SK-N-SH treated with all-trans-retinoic acid at 6 μM for 48 hours (cell line): ENCODE measurements at regions not wholly inside any gene's neighbourhood (a gene's known extent, or its start where the extent isn't known, plus 50 kb on each side); places are given as distances from the start of the nearest gene placed in this dataset.

Experiments
- ARNTL ChIP-seq: fragments of 450-650 bp; formaldehyde crosslinking; IDR thresholded peaks from 2 replicates; pipeline ENCODE4 v1.5.0; 2020; ENCODE audit warnings: low read depth, mild to moderate bottlenecking, moderate library complexity, borderline replicate concordance
- GLIS3 ChIP-seq: fragments of 250-450 bp; sonication (Bioruptor Pico); IDR thresholded peaks from 2 replicates; pipeline ENCODE4 v1.5.0; 2020; ENCODE audit warnings: mild to moderate bottlenecking, moderate library complexity
- PATZ1 ChIP-seq: fragments of 250-450 bp; sonication (Bioruptor Pico); IDR thresholded peaks from 2 replicates; pipeline ENCODE4 v1.8.0; 2020; ENCODE audit warnings: mild to moderate bottlenecking, moderate library complexity, borderline replicate concordance
- RARB ChIP-seq: fragments of 250-450 bp; sonication (Bioruptor Pico); IDR thresholded peaks from 2 replicates; pipeline ENCODE4 v1.8.0; 2021; ENCODE audit warnings: mild to moderate bottlenecking, moderate library complexity
- TOX ChIP-seq: fragments of 250-450 bp; sonication (Bioruptor Pico); IDR thresholded peaks from 2 replicates; pipeline ENCODE4 v1.8.0; 2021; ENCODE audit warnings: mild to moderate bottlenecking, moderate library complexity, borderline replicate concordance
- ZFP30 ChIP-seq: fragments of 450-650 bp; formaldehyde crosslinking; IDR thresholded peaks from 2 replicates; pipeline ENCODE4 v1.5.0; 2022; ENCODE audit warnings: mild to moderate bottlenecking, moderate library complexity

GRCh38 chr3:153897842-153898241, 223.3 kb upstream of the ARHGEF26 start:
- TF ChIP-seq GLIS3 (CRISPR knock-in tag) (no peak), PATZ1 (CRISPR knock-in tag) (no peak), ZFP30 (CRISPR knock-in tag) (no peak), TOX (no peak), RARB (no peak), ARNTL (no peak)
